ENCODE measurements at regions not wholly inside any gene's neighbourhood (a gene's known extent, or its start where the extent isn't known, plus 50 kb on each side); places are given as distances from the start of the nearest gene placed in this dataset.

DNA sequence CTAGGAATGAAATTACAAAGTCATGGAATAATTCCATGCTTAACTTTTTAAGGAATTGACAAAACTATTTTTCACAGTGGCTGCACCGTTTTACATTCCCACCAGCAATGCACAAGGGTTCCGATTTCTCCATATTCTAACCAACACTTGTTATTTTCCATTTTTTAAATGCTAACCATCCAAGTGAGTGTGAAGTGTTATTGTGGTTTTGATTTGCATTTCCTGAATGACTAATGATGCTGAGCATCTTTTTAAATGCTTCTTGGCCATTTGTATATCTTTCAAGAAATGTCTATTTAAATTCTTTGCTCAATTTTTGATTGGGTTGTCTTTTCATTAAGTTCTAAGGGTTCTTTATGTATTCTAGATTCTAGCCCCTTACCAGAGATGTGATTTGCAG is 479.5 kb upstream of the SMARCA2 start:
- no peak overlapping the region for H3K27ac ChIP-seq (ENCODE audit: low read depth in 1 of 2, low read length in 2 of 2)
- DNase-seq (ENCODE audit: low spot score): no peak
- no peaks in the 10 kb centered on the region for H3K4me1 ChIP-seq (ENCODE audit: control insufficient read depth in 4 of 4, insufficient read depth in 4 of 4, low read length in 3 of 4)
- TF ChIP-seq, protein P1, sequence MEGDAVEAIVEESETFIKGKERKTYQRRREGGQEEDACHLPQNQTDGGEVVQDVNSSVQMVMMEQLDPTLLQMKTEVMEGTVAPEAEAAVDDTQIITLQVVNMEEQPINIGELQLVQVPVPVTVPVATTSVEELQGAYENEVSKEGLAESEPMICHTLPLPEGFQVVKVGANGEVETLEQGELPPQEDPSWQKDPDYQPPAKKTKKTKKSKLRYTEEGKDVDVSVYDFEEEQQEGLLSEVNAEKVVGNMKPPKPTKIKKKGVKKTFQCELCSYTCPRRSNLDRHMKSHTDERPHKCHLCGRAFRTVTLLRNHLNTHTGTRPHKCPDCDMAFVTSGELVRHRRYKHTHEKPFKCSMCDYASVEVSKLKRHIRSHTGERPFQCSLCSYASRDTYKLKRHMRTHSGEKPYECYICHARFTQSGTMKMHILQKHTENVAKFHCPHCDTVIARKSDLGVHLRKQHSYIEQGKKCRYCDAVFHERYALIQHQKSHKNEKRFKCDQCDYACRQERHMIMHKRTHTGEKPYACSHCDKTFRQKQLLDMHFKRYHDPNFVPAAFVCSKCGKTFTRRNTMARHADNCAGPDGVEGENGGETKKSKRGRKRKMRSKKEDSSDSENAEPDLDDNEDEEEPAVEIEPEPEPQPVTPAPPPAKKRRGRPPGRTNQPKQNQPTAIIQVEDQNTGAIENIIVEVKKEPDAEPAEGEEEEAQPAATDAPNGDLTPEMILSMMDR (IDR thresholded peaks at IDR 0.05; ENCODE audit: low read depth, low read length, missing input control): no peak
- TF ChIP-seq YY1 (IDR thresholded peaks at IDR 0.05): no peak
- TF ChIP-seq GABPA (IDR thresholded peaks at IDR 0.05 in 1 of 2, conservative IDR thresholded peaks at IDR 0.05 in 1 of 2): no peak
- TF ChIP-seq RXRA (IDR thresholded peaks at IDR 0.05): no peak
- no peak for TF ChIP-seq FOXA2 (IDR thresholded peaks at IDR 0.05)
- TF ChIP-seq NR2F2 (IDR thresholded peaks at IDR 0.05): no peak
- no peak for TF ChIP-seq SP1 (IDR thresholded peaks at IDR 0.05)
- no peak for TF ChIP-seq RAD21 (IDR thresholded peaks at IDR 0.05)
- no peak for TF ChIP-seq HNF4A (conservative IDR thresholded peaks at IDR 0.05)
- TF ChIP-seq, protein P2, sequence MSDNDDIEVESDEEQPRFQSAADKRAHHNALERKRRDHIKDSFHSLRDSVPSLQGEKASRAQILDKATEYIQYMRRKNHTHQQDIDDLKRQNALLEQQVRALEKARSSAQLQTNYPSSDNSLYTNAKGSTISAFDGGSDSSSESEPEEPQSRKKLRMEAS (IDR thresholded peaks at IDR 0.05): no peak
- TF ChIP-seq TAF1 (conservative IDR thresholded peaks at IDR 0.05): no peak
- TF ChIP-seq, protein P3, sequence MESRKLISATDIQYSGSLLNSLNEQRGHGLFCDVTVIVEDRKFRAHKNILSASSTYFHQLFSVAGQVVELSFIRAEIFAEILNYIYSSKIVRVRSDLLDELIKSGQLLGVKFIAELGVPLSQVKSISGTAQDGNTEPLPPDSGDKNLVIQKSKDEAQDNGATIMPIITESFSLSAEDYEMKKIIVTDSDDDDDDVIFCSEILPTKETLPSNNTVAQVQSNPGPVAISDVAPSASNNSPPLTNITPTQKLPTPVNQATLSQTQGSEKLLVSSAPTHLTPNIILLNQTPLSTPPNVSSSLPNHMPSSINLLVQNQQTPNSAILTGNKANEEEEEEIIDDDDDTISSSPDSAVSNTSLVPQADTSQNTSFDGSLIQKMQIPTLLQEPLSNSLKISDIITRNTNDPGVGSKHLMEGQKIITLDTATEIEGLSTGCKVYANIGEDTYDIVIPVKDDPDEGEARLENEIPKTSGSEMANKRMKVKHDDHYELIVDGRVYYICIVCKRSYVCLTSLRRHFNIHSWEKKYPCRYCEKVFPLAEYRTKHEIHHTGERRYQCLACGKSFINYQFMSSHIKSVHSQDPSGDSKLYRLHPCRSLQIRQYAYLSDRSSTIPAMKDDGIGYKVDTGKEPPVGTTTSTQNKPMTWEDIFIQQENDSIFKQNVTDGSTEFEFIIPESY (IDR thresholded peaks at IDR 0.05): no peak
- TF ChIP-seq FOXA1 (IDR thresholded peaks at IDR 0.05): no peak
- no peak for TF ChIP-seq EGR1 (IDR thresholded peaks at IDR 0.05; ENCODE audit: low read depth in 2 of 2)
- TF ChIP-seq HNF4G (IDR thresholded peaks at IDR 0.05): no peak
- TF ChIP-seq, protein P4, sequence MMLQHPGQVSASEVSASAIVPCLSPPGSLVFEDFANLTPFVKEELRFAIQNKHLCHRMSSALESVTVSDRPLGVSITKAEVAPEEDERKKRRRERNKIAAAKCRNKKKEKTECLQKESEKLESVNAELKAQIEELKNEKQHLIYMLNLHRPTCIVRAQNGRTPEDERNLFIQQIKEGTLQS (IDR thresholded peaks at IDR 0.05): no peak
- peaks cover 0 to 11% (median 0%) of the 10 kb centered on the region in 4 donors for H3K27me3 ChIP-seq (ENCODE audit: control insufficient read depth in 4 of 4, insufficient read depth in 4 of 4, low read length in 3 of 4)
- no peaks in the 10 kb centered on the region for H3K9me3 ChIP-seq (ENCODE audit: control insufficient read depth in 4 of 4, low read length in 3 of 4)
- H3K9ac ChIP-seq (ENCODE audit: low read depth in 1 of 2, low read length in 2 of 2): no peak overlapping the region
- H3K4me3 ChIP-seq (ENCODE audit: low read depth in 1 of 3, low read length in 3 of 3): no peak overlapping the region
- no peaks in the 10 kb centered on the region for H3K36me3 ChIP-seq (ENCODE audit: control insufficient read depth in 4 of 4, insufficient read depth in 3 of 4, low read depth in 1 of 4, low read length in 3 of 4)
- WGBS: 80% methylated on average over 2 of the region's 2 CpGs

DNA sequence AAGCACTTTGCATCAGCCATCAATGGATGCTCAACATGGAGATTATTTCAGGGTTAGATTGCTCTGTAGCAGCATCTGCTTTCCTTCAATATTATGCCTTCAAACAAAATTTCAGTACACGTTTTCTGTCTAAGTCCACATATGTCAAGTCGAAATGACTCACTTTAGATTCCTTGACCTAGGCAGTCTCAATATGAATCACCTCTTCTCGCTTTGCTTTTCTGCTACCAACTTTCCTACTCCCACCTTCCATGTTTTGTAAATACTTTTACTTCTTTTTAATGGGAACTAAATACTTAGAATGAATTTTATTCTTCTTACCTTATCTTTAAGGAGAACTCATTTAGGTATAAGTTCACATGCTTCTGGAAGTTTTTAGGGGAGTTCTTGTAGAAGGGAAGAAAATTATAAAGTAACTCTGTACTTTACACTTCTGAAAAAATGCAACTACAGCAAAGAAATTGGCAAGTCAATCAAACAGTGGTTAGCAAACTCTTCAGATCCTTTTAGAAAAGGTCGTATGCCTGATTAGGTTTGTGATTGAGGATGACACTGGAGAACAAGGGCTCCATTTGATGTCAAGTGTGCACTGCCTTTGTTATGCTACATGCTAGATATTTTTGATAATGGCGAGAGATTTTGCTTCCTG is 478.5 kb upstream of the SMARCA2 start:
- no peaks in the 10 kb centered on the region for H3K4me1 ChIP-seq (ENCODE audit: control insufficient read depth in 4 of 4, insufficient read depth in 4 of 4, low read length in 3 of 4)
- no peak overlapping the region for H3K27ac ChIP-seq (ENCODE audit: low read depth in 1 of 2, low read length in 2 of 2)
- TF ChIP-seq GABPA (IDR thresholded peaks at IDR 0.05 in 1 of 2, conservative IDR thresholded peaks at IDR 0.05 in 1 of 2): no peak
- TF ChIP-seq, protein P4 (IDR thresholded peaks at IDR 0.05): no peak
- no peak for TF ChIP-seq EGR1 (IDR thresholded peaks at IDR 0.05; ENCODE audit: low read depth in 2 of 2)
- TF ChIP-seq, protein P3 (IDR thresholded peaks at IDR 0.05): no peak
- no peak for TF ChIP-seq FOXA1 (IDR thresholded peaks at IDR 0.05)
- no peak for TF ChIP-seq TAF1 (conservative IDR thresholded peaks at IDR 0.05)
- TF ChIP-seq YY1 (IDR thresholded peaks at IDR 0.05): no peak
- TF ChIP-seq, protein P1 (IDR thresholded peaks at IDR 0.05; ENCODE audit: low read depth, low read length, missing input control): no peak
- TF ChIP-seq, protein P5, sequence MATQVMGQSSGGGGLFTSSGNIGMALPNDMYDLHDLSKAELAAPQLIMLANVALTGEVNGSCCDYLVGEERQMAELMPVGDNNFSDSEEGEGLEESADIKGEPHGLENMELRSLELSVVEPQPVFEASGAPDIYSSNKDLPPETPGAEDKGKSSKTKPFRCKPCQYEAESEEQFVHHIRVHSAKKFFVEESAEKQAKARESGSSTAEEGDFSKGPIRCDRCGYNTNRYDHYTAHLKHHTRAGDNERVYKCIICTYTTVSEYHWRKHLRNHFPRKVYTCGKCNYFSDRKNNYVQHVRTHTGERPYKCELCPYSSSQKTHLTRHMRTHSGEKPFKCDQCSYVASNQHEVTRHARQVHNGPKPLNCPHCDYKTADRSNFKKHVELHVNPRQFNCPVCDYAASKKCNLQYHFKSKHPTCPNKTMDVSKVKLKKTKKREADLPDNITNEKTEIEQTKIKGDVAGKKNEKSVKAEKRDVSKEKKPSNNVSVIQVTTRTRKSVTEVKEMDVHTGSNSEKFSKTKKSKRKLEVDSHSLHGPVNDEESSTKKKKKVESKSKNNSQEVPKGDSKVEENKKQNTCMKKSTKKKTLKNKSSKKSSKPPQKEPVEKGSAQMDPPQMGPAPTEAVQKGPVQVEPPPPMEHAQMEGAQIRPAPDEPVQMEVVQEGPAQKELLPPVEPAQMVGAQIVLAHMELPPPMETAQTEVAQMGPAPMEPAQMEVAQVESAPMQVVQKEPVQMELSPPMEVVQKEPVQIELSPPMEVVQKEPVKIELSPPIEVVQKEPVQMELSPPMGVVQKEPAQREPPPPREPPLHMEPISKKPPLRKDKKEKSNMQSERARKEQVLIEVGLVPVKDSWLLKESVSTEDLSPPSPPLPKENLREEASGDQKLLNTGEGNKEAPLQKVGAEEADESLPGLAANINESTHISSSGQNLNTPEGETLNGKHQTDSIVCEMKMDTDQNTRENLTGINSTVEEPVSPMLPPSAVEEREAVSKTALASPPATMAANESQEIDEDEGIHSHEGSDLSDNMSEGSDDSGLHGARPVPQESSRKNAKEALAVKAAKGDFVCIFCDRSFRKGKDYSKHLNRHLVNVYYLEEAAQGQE (IDR thresholded peaks at IDR 0.05): no peak
- no peak for TF ChIP-seq NR2F2 (IDR thresholded peaks at IDR 0.05)
- no peak for TF ChIP-seq FOXA2 (IDR thresholded peaks at IDR 0.05)
- no peak for TF ChIP-seq HNF4G (IDR thresholded peaks at IDR 0.05)
- TF ChIP-seq JUND (IDR thresholded peaks at IDR 0.05): no peak

More for the DNA sequence above, 478.5 kb upstream of the SMARCA2 start:
- Histone ChIP-seq H3K36me3 (ENCODE audit: control insufficient read depth in 4 of 4, insufficient read depth in 3 of 4, low read depth in 1 of 4, low read length in 3 of 4) (no peaks in the 10 kb centered on the region), H3K9me3 (ENCODE audit: control insufficient read depth in 4 of 4, low read length in 3 of 4) (no peaks in the 10 kb centered on the region), H3K4me3 (ENCODE audit: low read depth in 1 of 3, low read length in 3 of 3) (no peak overlapping the region), H3K9ac (ENCODE audit: low read depth in 1 of 2, low read length in 2 of 2) (no peak overlapping the region), H3K27me3 (ENCODE audit: control insufficient read depth in 4 of 4, insufficient read depth in 4 of 4, low read length in 3 of 4) (peaks cover 0 to 8% (median 0%) of the 10 kb centered on the region in 4 donors)
- DNase-seq (ENCODE audit: low spot score): no peak
- 64% methylated on average over 5 of the region's 5 CpGs for WGBS

Measured in liver (tissue), 8 donors.